ENCODE measurements at regions not wholly inside any gene's neighbourhood (a gene's known extent, or its start where the extent isn't known, plus 50 kb on each side); places are given as distances from the start of the nearest gene placed in this dataset.

GRCh38 chr16:26976873-26977272, 89.9 kb upstream of the C16orf82 start:
- no peaks in the 10 kb centered on the region for H3K9me3 ChIP-seq
- no peaks in the 10 kb centered on the region for H3K27me3 ChIP-seq
- no peaks in the 10 kb centered on the region for H3K4me1 ChIP-seq
- no peak for DNase-seq
- H3K27ac ChIP-seq: no peak overlapping the region
- TF ChIP-seq, protein P1, sequence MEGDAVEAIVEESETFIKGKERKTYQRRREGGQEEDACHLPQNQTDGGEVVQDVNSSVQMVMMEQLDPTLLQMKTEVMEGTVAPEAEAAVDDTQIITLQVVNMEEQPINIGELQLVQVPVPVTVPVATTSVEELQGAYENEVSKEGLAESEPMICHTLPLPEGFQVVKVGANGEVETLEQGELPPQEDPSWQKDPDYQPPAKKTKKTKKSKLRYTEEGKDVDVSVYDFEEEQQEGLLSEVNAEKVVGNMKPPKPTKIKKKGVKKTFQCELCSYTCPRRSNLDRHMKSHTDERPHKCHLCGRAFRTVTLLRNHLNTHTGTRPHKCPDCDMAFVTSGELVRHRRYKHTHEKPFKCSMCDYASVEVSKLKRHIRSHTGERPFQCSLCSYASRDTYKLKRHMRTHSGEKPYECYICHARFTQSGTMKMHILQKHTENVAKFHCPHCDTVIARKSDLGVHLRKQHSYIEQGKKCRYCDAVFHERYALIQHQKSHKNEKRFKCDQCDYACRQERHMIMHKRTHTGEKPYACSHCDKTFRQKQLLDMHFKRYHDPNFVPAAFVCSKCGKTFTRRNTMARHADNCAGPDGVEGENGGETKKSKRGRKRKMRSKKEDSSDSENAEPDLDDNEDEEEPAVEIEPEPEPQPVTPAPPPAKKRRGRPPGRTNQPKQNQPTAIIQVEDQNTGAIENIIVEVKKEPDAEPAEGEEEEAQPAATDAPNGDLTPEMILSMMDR (IDR thresholded peaks at IDR 0.05): no peak
- H3K4me3 ChIP-seq: no peak overlapping the region
- ATAC-seq: no peak
- intact Hi-C loops (cut with DNase I): no loop called here
- no peaks in the 10 kb centered on the region for H3K36me3 ChIP-seq

GRCh38 chr16:26981266-26981938, 85.3 kb upstream of the C16orf82 start:
- H3K27ac ChIP-seq: no peak overlapping the region
- intact Hi-C loops (cut with DNase I): no loop called here
- H3K27me3 ChIP-seq: no peaks in the 10 kb centered on the region
- no peaks in the 10 kb centered on the region for H3K9me3 ChIP-seq
- ATAC-seq (no peak), DNase-seq (no peak)
- no peaks in the 10 kb centered on the region for H3K36me3 ChIP-seq
- TF ChIP-seq, protein P1 (IDR thresholded peaks at IDR 0.05): no peak
- H3K4me1 ChIP-seq: no peaks in the 10 kb centered on the region
- H3K4me3 ChIP-seq: no peak overlapping the region

GRCh38 chr16:26982422-26982821, 84.3 kb upstream of the C16orf82 start:
- Histone ChIP-seq H3K36me3 (no peaks in the 10 kb centered on the region), H3K27me3 (no peaks in the 10 kb centered on the region), H3K4me1 (no peaks in the 10 kb centered on the region), H3K27ac (no peak overlapping the region), H3K4me3 (no peak overlapping the region), H3K9me3 (no peaks in the 10 kb centered on the region)
- no peak for ATAC-seq
- TF ChIP-seq, protein P1 (IDR thresholded peaks at IDR 0.05): no peak
- intact Hi-C loops (cut with DNase I): no loop called here
- no peak for DNase-seq

DNA sequence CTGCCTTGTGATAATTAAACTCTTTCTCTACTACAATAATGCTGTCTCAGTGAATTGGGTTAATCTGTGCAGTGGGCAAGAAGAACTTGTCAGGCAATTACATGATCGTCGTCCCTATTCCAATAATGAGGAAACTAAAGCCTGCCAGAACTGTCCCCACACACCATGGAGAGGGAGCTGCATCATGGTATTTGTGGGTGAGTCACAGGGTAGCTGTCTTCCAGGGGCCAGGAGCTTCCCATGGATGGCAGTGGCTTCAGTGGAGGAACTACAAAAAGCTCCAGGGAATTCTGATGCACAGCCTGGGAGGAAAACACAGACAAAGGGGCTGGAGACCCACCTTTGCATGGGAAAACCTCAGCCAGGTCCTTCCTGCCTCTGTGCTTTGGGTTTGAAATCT, 83.3 kb upstream of the C16orf82 start:
- no peak overlapping the region for H3K27ac ChIP-seq
- intact Hi-C loops (cut with DNase I): no loop called here
- DNase-seq (no peak), ATAC-seq (no peak)
- no peak overlapping the region for H3K4me3 ChIP-seq
- H3K36me3 ChIP-seq: no peaks in the 10 kb centered on the region
- no peaks in the 10 kb centered on the region for H3K9me3 ChIP-seq
- no peaks in the 10 kb centered on the region for H3K4me1 ChIP-seq
- H3K27me3 ChIP-seq: no peaks in the 10 kb centered on the region
- TF ChIP-seq, protein P1 (IDR thresholded peaks at IDR 0.05): no peak

DNA sequence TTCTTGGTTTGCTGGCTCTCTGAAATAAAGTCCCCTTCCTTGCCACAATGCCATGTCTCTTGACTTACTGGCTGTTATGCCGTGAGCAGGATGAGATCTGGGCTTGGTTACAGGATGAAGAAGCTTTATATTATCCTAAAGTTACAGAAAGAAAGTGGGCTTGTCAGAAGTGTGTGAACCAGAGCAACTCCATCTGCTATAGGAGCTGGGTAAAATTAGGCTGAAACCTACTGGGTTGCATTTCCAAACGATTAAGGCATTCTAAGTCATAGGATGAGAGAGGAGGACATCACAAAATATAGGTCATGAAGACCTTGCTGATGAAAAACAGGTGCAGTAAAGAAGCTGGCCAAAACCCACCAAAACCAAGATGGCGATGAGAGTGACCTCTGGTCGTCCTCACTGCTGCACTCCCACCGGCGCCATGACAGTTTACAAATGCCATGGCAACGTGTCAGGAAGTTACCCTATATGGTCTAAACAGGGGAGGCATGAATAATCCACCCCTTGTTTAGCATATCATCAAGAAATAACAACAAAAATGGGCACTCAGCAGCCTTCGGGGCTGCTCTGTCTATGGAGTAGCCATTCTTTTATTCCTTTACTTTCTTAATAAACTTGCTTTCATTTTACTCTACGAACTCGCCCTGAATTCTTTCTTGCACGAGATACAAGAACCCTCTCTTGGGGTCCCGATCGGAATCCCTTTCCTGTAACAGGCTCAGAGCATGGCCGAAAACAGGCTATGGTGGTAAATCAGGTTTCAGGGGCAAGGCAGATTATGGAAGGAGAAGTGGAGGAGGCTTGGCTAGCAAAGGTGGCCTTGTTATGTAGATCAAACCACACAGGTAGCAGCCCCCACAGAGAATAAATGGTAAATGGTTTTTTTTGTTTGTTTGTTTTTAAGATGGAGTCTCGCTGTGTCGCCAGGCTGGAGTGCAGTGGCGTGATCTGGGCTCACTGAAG, 81.3 kb upstream of the C16orf82 start:
- H3K4me3 ChIP-seq: no peak overlapping the region
- TF ChIP-seq, protein P1 (IDR thresholded peaks at IDR 0.05): no peak
- no peaks in the 10 kb centered on the region for H3K36me3 ChIP-seq
- no peaks in the 10 kb centered on the region for H3K4me1 ChIP-seq
- no peaks in the 10 kb centered on the region for H3K9me3 ChIP-seq
- ATAC-seq (no peak), DNase-seq (no peak)
- H3K27ac ChIP-seq: no peak overlapping the region
- H3K27me3 ChIP-seq: no peaks in the 10 kb centered on the region
- intact Hi-C loops (cut with DNase I): no loop called here

Measured in upper lobe of right lung (tissue), 1 donor.